Activated CD8-positive, alpha-beta memory T cell treated with anti-CD3 and anti-CD28 coated beads, Interleukin-2, amount 50 U/mL, for 1 hour (primary cell): ENCODE measurements at regions not wholly inside any gene's neighbourhood (a gene's known extent, or its start where the extent isn't known, plus 50 kb on each side); places are given as distances from the start of the nearest gene placed in this dataset.

Source experiments
- DNase-seq: peaks from one replicate; pipeline ENCODE4 v3.0.0-alpha.2; 2020; ENCODE audit errors: extremely low read depth

DNA sequence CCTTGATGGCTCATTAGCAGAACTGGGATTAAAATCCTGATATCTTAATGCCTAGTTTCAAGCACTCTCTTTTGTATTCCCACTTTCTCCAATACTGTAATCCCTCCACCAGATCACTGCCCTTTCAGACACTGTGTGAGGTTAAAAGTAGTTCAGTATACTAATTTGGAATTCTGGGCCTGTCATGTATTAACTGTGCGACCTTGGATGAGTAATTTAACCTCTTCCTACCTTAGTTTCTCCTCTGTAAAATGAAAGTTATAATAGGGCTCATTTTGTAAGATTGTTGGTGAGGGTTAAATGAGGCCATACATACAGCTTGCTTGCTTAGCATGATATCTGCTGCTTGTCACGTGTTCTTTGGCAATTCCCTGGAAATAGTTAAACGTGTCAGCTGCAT is 207.3 kb upstream of the HS3ST1 start:
- DNase-seq = no peak

DNA sequence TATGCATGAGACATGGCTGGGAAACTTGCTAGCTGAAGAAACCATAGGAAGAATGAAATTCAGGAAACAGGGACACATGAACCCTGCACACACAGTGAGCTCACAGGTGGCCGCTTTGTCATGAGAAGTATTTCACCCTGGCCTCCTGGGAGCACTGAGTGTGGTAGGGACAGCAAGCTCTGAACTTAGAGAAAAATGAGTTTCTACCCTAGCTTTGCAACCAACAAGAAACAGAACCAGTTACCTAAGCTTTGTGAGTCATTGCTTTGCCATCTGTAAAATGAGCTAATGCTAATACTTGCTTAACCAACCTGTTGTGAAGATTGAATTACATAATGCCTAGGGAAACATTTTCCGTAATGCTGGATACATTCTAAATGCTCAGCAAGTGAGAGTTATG is 206.6 kb upstream of the HS3ST1 start:
- no peak for DNase-seq

DNA sequence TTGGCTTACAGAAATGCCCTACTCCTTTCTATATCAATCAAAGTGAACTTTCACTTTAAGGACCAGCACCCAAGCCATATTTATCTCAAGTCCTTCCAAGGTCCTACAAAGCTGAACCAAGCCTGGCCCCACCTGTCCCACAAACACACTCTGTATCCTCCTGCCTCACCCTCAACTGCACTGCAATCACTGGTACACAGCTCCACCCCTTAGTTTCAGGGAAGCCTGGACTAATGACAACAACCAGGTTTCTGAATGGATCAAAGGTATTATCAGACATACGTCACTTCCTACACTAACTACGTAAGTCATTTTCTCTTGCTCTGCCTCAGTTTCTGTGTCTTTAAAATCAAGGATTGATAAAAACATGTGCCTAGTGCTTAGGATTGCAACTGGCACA is 205.6 kb upstream of the HS3ST1 start:
- DNase-seq = no peak

GRCh38 chr4:11633430-11633829 is 204.7 kb upstream of the HS3ST1 start:
- DNase-seq = no peak

GRCh38 chr4:11632483-11632882 is 203.8 kb upstream of the HS3ST1 start:
- DNase-seq = no peak

- DNase-seq = no peak
Measured at GRCh38 chr4:11632025-11632424, 203.3 kb upstream of the HS3ST1 start.

DNA sequence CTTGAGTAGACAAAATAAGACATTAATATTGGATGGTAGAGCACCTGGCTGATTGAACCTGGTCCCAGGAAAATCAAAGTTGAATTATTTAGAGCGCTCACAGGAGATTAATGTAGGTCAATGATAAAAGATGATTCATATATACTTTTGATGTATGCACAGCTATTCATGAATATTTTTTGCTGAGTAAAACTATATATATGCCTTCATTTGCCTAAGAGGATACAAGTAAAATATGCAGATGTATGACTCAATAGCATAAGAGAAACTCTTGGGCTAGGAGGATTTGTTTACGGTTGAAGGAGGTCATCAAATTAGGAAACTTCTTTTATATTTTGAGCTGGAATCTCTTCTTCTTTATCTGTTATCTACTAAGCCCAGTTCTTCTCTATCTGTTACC is 202.7 kb upstream of the HS3ST1 start:
- DNase-seq = no peak

DNA sequence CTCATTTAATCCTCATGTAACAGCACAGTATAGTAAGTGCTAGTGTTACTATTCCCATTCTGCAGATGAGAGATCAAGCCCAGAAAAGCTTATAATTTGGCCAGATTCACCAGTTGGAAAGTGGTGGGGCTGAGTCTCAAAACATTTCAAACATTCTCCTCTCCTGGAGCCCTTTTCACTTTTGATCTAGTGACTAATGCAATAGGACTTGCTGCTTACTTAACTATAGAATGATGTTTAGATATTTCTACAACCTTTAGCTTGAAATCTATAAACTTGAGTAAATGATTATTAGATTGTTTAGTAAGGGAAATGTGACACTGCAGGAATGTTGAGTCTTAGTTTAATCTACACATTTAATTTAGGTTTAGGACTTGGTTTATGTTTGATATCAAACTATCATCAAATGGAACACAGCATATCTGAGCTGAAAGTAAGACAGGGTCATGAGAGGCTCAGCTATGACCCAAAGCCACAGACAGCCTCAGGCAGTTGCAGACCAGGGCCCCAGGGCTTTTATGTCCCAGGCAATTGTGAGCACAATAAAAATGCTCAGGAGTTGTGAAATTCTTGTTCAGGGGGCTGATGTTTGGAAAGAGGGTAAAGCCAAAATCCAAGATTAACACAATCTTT is 199.5 kb upstream of the HS3ST1 start:
- no peak for DNase-seq

DNA sequence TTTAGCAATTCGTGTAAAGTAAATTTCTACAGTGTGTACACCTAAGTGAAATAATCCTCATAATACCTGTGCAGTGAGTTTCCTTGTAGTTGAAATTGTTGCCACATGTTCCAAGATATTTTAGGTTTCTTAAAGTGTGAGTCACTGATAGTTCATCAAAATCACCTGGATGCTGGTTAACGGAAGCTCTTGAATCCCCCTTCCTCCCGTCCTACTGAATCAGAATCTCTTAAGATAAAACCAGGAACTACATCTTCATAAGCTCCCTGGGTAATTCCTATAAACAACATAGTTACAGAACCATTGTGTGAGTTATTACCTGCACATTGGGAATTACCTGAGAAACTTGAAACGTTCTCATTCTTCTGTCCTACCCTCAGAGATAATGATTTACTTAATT is 197.4 kb upstream of the HS3ST1 start:
- DNase-seq = no peak

- no peak for DNase-seq
Measured at GRCh38 chr4:11625211-11625610, 196.5 kb upstream of the HS3ST1 start.

DNA sequence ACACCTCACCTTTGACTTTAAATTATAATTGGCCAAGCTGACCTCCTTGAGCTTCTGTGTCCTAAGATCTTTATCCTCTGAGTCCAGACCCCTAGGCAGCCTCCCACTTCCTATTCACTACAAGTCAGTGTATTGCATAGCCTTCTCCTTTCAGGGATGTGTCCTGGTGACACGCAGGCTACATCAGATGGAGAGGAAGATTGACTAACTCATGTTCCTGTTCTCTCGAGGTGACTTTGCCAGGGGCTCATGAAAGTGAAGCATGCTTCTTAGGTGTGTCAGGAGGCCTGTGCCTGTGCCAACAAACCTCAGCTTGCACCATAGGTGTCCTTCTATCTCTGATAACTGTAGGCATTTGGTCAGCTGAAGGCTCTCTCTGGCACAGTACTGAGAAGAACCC is 195.7 kb upstream of the HS3ST1 start:
- no peak for DNase-seq

- DNase-seq = no peak
Measured at GRCh38 chr4:11623726-11624037, 195.0 kb upstream of the HS3ST1 start.

- no peak for DNase-seq
Measured at GRCh38 chr4:11622961-11623725, 194.4 kb upstream of the HS3ST1 start.

- no peak for DNase-seq
Measured at GRCh38 chr4:11620861-11621260, 192.2 kb upstream of the HS3ST1 start.

DNA sequence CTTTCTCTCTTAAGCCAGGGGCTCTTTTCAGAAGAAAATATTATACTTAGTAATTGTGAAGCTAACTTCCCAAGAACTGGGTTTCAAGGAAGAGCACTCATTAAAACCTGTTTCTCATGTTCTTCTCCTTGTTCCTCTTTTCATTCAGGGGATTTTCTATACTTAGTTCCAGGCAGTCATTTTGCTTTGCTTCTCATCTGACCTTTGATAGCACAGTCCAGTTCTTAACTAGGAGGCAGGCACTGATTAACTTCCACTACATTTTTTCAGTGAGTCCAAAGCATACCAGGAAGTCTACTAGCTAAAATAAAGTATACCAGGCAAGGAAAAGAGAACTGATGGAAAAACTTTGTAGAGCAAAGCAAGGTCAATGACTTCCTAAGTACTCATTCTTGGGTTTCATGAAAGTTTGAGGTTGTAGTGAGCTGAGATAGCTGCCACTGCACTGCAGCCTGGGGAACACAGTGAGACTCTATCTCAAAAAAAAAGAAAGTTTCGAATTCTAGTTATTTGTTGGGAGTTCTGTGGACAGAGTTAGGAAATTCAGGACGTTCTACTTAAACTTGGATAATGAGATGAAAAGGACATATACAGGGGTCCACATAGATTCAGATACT is 190.1 kb upstream of the HS3ST1 start:
- DNase-seq = no peak

DNA sequence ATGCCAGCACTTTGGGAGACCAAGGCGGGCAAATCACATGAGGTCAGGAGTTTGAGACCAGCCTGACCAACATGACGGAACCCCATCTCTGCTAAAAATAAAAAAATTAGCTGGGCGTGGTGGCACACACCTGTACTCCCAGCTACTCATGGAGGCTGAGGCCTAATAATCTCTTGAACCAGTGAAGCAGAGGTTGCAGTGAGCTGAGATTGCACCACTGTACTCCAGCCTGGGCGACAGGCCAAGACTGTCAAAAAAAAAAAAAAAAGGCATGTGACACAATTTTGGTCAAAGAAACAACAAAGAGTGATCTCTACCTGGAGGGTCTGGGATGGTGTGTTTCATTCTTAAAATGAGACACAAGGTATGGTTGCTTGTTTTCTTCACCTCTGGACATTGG is 188.2 kb upstream of the HS3ST1 start:
- DNase-seq = no peak

DNA sequence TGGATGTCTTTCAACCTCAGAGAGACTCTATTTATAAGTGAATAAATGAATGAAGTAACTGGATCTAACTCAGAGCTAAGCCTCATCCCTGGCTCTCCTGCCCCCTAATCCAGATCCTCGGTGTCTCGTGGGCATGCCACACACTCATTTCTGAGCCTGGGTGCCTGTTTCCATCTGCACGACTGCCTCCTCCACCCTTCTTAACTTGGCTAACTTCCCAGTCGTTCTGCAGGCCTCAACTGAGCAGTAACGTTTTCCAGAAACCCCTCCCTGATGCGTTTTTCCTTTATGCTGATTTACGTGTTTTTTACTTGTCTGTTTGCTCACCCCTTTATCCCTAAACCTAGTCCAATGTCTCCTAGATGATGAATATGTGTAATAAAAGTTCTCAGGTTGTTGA is 186.9 kb upstream of the HS3ST1 start:
- DNase-seq = no peak

DNA sequence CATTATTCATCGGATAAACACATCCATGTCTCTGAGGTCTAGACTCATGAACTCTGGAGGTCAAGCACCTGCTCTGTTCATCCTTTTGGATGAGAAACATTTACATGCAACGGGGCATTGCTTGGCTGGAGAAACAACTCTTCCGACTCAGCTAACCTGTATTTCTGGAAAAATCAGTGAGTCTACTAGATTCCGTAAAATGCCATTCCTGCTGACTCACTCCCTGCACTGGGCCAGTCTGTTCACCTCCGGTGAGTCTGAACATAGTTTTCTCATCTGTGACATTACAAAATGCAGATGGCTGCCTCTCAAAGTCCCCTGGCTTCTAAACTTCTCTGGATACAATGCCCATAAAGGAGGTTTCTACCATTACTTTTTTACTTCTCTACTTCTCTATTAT is 185.7 kb upstream of the HS3ST1 start:
- no peak for DNase-seq

DNA sequence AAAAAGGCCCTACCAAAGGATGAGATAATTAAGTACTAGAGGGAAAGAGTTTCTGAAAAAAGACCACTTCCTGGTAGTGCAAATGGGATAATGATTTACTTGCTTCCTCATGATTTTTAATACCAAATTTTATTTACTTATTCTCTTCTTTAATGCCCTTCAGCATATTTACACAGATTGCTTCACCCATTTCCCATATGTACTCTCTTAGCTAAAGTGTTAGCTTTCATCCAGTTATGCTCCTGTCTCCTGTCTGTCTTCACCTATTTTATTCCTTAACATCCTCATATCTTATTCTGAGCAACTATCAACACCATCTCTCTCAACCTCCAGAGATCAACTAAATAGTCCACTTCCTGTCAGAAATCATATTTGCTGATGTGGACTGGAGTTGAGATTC is 183.2 kb upstream of the HS3ST1 start:
- no peak for DNase-seq

GRCh38 chr4:11609751-11610150 is 181.1 kb upstream of the HS3ST1 start:
- DNase-seq = no peak

DNA sequence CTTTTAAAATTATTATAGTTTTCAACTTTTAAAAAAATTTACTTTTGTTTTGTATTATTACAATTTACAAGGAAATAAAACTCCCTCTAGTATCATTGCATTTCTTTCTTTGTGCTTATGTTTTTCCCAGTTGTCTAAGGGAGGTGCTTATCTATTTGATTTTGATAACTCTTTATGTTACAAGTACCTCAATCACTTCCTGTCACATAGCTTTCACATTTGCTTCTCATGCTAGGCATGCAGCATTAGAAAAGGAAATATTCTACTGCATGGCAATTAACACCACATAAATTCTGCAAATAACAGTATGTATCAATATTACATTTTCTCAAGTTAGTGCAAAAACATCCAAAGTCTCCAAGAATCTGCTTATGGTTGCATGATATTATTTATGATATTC is 180.3 kb upstream of the HS3ST1 start:
- no peak for DNase-seq

GRCh38 chr4:11606078-11606477 is 177.4 kb upstream of the HS3ST1 start:
- DNase-seq = no peak

DNA sequence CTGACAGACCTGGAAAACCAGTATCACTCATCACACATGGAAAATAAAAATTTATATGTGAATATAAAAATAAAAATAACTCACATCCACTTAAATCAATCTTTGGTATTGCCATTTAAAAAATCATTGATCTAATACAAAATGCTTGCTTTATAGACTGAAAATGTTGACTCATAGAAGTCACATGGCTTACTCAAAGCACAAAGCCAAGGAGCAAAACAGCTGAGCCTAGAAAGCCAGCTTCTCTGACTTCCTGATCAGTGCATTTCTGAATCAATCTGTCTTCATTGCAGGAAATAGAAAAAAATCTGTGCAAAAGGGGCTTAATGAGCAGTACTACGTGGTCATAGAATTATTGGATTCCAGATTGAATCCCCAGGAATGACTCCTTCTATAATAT is 176.9 kb upstream of the HS3ST1 start:
- DNase-seq = no peak

- no peak for DNase-seq
Measured at GRCh38 chr4:11604821-11605220, 176.1 kb upstream of the HS3ST1 start.
